HG02763 (cell line): ENCODE measurements at regions not wholly inside any gene's neighbourhood (a gene's known extent, or its start where the extent isn't known, plus 50 kb on each side); places are given as distances from the start of the nearest gene placed in this dataset.

Experiments
- ATAC-seq: cut with Tn5 transposase; IDR thresholded peaks from one replicate; pipeline ENCODE4 v1.9.1; 2021; ENCODE audit warnings: mild to moderate bottlenecking, moderate library complexity; ENCODE audit not compliant: unreplicated experiment

GRCh38 chr3:177553579-177553978 lies 356.3 kb upstream of the TBL1XR1 start:
- no peak for ATAC-seq

DNA sequence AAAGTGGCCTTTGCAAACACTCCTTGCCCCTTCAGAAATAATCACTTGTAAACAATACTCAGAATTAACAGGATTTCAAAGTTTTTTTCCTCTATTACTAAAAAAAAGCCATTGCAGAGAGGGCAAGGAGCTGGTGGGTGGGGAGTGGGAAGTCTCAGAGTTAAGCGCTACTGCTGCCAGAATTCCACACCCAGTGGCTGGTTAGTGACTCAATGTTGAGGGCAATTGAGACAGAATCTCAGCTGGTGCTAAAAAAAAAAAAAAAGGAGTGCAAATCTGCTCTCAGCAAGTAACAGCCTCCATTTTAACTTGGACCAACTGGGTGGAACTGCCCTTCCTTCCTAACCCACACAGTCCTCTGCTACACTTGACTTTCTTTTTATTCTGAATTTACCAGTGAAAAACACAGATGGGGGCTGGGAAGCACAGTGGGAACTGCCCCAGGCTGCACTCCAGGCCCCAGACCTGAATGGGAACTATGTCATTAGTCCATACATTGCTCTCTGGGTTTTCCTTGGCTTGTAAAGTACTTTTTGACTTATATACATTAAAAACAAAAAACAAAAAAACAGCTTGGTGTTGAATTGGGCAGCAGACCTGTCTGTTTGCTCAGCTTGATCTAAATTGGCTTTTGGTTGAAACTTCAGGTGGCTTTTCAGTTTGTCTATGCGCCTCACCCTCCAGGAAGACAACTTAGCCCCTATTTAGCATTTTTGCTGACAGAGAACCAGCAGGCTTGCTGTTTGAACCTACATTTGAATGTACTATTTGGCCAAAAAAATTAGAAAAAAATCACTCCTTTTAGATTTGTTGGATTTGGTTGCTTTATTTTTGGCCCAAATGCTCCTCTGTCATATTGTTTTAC lies 357.8 kb upstream of the TBL1XR1 start:
- no peak for ATAC-seq

- no peak for ATAC-seq
Observed at GRCh38 chr3:177557548-177557947, 360.3 kb upstream of the TBL1XR1 start.

DNA sequence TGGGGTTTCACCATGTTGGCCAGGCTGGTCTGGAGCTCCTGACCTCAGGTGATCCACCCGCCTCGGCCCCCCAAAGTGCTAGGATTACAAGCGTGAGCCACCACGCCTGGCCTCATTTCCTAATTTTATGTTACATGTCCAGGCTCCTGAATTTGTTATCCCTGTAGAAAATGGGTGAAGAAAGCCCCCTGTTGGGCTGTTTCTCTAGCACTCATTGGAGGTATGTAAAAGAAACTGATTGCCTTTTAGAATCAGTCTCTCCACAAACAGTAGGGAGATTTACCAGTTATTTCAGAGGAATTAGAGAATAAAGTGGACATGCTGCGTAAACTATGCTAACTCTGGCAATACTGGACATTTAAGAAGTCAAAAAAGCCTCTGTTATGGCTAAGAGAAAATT lies 364.1 kb upstream of the TBL1XR1 start:
- no peak for ATAC-seq

DNA sequence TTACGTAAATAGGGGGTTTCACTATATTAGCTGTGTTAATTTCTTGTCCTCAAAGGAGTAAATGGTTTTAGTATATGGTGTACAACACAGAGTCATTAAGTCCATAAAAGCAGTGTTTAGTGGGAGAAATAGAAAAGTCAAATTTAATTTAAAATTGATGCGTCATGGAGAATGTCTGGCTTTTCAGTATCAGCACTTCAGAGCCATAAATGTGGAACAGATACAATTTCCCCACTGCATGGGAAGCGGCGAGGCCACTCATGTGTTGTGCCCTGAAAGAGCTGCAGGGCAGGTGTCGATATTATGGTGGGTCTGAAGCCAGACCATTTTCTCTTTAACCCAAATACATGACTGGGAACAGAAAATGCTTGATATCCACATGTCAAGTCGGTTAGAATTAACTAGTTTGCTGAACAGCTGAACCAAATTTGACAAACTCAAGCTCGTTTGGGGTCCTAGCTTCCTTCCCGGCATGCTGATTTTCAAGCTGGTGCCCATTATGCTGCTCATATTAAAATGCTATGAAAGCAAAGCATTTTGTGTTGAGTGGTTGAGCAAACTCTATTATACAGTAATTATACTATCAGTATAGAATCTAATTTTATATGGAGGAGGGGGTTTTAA lies 364.6 kb upstream of the TBL1XR1 start:
- ATAC-seq = no peak

DNA sequence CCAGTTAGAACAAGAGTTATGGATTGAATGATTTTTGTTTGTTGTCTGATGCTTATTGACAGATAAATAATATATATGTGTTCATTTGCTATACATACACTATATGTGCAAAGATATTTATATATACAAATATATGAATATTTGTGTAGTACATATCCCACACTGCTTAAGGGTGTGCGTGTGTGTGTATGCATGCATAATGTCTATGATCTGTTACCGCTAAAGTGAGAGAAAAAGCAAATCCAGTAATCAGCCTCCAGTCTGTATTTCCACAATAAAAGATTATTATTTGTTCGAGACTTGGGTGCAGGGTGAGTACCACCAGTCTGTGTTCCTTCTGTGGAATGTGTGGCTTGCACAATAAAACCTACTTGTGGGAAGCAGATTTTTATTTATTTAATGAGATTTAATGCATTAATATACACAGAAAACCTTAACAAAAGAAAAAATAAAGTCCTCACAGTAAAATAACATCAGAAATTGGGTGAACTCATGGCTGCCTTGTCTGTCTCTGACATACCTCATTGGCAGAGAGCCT lies 366.0 kb upstream of the TBL1XR1 start:
- no peak for ATAC-seq

DNA sequence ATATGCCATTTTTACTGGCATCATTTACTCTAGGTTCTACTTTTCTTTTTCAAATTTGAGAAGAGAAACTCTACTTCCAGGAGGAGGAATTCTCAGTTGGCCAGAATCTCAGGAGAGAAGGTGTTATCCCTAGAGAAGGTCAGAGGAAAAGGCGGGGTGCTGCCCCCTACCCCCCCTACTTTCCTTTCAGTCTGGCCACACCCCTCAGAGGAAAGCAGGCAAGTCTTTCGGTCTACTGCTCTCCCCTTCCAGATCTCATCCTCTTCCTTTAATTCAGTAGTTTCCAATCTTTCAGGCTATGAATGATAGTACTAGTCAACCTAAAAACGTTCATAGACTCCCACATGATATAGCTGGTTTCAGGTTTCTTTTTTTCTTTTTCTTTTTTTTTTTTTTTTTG lies 366.5 kb upstream of the TBL1XR1 start:
- ATAC-seq = no peak

DNA sequence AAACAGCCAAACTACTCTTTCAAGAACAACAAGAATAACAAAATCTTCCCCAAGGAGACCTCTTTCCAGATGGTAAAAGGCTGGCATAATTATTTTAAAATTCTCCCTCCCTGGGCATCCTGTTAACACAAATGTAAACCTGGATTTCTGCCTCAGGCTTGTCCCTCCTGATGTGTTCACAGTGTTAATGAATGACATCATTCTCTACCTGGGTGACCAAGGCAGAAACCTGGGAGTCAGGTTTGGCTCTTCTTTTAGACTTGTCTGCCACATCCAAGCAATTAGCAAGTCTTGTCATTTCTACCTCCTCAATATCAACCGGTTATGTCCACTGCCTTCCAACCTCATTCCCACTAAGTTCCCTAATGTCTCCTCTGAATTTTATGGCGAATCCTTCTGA lies 368.7 kb upstream of the TBL1XR1 start:
- no peak for ATAC-seq

GRCh38 chr3:177567833-177568232 lies 370.6 kb upstream of the TBL1XR1 start:
- no peak for ATAC-seq

DNA sequence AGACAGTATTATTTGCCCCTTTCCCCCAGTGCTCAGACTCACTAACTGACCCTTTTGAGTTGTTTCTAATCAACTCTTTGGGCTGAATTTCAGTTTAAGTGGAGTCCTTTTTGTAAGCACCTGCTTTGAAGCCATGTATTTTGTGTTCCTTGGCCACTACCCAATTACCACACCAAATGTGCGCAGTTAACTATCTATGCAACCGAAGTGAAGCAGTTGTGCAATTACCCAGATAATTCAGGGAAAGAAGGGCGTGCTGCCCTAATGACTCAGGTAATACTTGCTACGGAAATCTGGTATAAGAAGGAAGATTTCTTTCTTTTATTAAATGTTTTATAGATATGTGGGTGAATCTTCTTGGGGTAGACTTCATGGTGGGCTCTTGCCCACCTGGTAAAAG lies 371.9 kb upstream of the TBL1XR1 start:
- ATAC-seq = no peak

DNA sequence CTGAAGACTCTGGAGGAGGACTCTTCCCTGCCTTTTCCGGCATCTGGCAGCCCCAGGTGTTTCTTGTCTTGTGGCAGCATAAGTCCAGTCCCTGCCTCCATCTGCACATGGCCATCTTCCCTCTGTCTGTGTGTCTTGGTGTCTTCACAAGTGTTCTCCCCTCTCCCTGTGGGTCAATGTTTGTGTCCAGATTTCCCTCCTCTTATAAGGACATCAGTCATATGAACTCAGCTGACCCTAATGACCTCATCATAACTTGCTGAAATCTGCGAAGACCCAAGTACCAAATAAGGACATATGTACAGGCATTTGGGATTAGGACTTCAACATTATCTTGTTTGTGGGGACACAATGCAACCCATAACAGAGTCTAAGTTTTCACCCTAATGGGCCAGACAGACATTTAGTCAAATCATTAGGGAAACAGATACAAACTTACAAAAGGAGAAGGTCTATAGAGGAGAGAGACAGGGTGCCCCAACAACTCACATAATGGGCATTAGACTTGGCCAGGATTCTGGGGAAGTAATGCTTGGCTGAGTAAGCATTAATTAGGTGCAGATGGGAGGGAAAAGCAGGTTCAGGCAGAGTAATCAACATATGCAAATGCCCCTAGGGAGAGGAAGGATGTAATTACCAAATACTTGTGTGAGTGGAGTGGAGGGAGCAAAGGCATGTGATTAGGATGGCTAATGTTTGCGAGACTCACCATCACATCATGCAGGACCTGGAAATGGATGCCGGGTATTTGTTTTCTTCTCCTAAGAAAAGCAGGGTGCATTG lies 372.8 kb upstream of the TBL1XR1 start:
- ATAC-seq = no peak

DNA sequence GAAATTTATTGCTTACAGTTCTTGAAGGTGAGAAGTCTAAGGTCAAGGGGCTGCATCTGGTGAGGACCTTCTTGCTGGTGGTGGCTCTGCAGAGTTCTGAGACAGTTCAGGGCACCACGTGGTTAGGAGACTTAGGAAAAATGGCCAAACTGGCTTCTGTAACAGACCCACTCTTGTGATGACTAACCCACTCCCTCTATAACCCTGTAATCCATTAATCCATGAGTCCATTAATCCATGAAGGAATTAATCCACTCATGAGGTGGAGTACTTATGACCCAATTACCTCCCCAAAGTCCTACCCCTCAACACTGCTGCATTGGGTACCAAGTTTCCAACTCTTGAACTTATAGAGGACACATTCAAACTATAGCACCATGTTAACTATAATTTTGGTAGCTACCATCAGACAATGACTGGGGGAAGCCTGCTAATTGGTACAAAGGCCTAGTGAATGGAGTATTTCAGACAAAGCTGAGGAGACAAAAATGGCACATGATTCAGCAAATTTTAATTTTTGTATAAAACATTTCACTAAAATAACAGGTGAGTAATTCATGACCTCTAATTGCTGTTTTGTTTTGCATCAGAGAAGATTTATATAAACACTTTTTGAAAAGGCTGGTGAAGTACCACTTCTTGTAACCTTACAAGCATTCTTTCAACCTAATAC lies 374.1 kb upstream of the TBL1XR1 start:
- no peak for ATAC-seq

- no peak for ATAC-seq
Observed at GRCh38 chr3:177571944-177572315, 374.6 kb upstream of the TBL1XR1 start.

- ATAC-seq = no peak
Observed at GRCh38 chr3:177574222-177574856, 377.1 kb upstream of the TBL1XR1 start.

DNA sequence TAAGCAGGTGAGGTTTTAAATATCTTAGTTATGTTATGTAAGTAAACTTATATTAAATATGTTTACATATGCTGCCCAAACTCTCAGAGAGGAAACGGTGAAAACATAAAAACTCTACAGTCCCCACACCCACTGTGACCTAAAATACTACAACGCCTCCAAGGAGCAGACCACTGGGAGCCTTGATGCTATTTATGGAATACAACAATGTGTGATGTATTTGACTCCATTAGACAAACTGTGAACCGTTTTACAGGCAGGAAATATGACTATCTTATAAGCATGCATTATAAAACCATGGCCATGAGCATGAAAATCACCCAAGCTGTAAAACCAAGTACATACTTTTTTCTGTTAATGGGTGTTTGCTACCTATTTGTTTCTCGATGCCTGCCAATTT lies 379.5 kb upstream of the TBL1XR1 start:
- ATAC-seq = no peak

GRCh38 chr3:177578488-177578887 lies 381.2 kb upstream of the TBL1XR1 start:
- ATAC-seq = peak; percentile 72

DNA sequence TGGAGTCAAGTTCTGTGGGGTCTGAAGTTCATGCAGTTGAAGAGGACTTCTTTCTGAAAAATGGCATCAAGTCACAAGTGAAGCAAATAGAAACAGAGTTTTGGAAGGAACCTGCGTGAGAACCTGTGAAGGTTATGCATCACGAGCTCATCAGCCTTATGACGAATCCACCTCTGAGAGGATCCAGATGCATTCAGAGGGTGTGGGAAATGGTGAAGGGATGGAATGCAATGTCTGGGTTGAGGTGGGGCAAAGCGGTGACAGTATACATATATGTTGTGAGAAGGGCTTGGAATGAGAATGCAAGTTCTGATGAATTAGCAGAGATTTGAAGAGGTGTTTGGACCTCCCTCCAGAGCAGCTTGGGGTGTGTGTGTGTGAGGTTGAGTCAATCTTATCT lies 382.1 kb upstream of the TBL1XR1 start:
- no peak for ATAC-seq

DNA sequence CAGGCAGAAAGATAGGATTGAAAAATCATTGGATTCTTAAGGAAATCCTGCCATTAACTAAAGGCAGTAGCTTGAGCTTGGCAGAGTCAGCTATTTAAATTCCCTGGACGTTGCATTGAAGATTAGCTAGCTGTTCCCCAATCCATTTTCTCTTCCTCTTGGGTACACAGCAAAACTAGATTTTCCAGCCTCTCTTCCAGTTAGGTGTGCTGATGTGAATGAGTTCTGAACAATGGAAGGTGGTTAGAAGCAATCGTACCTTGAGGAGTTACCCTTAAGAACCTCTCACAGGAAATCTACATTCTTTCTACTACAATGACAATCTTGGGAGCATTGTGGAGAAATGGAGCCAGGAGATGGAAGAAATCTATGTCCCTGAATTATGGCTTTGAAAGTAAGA lies 383.2 kb upstream of the TBL1XR1 start:
- ATAC-seq = no peak

GRCh38 chr3:177585271-177585670 lies 388.0 kb upstream of the TBL1XR1 start:
- ATAC-seq = no peak

DNA sequence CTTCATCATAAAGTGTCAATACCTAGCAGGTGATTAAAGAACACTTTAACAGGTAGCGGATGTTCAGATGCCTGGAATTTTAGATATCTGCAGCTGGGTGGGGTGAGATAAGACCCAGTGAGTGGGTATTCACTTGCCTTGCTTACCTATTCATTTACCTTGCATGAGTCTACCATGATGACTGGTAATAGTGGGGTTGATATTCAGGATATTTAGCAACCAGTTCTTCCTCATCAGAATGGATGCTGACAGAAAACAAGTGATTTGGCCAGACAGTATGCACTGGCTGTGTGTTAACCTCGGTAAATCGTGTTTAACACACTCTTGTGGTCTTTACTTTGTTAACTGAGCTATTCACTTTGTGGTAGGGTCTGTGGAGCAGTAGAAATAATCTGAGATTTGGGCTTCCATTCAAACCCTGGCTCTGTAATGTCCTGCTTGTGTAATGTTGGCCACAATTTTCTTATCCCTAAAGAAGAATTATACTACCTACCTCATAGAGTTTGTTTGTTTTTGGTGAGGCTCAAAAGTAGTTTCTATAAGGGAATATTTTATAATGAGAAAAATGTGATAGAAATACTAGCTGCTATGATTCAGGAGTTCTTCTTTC lies 391.9 kb upstream of the TBL1XR1 start:
- ATAC-seq = no peak
